HepG2 (cell line): ENCODE measurements at regions not wholly inside any gene's neighbourhood (a gene's known extent, or its start where the extent isn't known, plus 50 kb on each side); places are given as distances from the start of the nearest gene placed in this dataset.

Source experiments
- NFIB ChIP-seq: sonication (generic); formaldehyde crosslinking; IDR thresholded peaks from 2 replicates; pipeline ENCODE4 v1.9.0; 2021; ENCODE audit warnings: missing genetic modification reagents, mild to moderate bottlenecking, borderline replicate concordance
- SP5 ChIP-seq: IDR thresholded peaks from 2 replicates; pipeline ENCODE4 v1.6.1; 2016; ENCODE audit warnings: low read depth, borderline replicate concordance
- XBP1 ChIP-seq: sonication (generic); formaldehyde crosslinking; IDR thresholded peaks from 2 replicates; pipeline ENCODE4 v1.5.0; 2020; ENCODE audit warnings: missing genetic modification reagents
- ZFYVE20 ChIP-seq: sonication (generic); formaldehyde crosslinking; IDR thresholded peaks from 2 replicates; pipeline ENCODE4 v1.8.0; 2023; ENCODE audit warnings: low read depth, mild to moderate bottlenecking, moderate library complexity, missing genetic modification reagents, borderline replicate concordance
- TF ChIP-seq, protein P1 (sequence below): sonication (generic); formaldehyde crosslinking; IDR thresholded peaks from 2 replicates; pipeline ENCODE4 v1.4.0; 2020; ENCODE audit warnings: missing genetic modification reagents
- TF ChIP-seq, protein P2 (sequence below): sonication (generic); formaldehyde crosslinking; IDR thresholded peaks from 2 replicates; pipeline ENCODE4 v1.4.0; 2020; ENCODE audit warnings: missing genetic modification reagents, mild to moderate bottlenecking, borderline replicate concordance
- TF ChIP-seq, protein P3 (sequence below): sonication (generic); formaldehyde crosslinking; IDR thresholded peaks from 2 replicates; pipeline ENCODE4 v1.5.0; 2020; ENCODE audit warnings: missing genetic modification reagents, mild to moderate bottlenecking, borderline replicate concordance

DNA sequence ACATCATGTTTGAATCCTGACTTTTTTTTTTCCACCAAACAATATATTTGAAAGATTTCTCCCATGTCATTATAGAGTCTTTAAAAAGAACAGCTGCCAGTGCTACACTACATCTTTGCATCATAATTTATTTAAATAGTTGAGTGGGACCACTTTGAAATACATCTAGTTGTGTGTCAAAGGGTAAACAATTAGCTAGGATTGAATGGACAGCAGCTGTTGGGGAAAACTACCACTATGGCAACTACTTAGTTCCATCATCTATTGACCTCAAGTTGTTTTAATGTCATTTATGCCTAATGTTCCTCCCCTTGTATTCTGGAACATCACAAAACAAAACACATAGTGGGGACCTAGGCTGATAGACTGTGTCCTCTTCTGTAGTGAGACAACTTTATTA is 985.1 kb downstream of the SORCS1 start (continued):
- TF ChIP-seq, protein P1, sequence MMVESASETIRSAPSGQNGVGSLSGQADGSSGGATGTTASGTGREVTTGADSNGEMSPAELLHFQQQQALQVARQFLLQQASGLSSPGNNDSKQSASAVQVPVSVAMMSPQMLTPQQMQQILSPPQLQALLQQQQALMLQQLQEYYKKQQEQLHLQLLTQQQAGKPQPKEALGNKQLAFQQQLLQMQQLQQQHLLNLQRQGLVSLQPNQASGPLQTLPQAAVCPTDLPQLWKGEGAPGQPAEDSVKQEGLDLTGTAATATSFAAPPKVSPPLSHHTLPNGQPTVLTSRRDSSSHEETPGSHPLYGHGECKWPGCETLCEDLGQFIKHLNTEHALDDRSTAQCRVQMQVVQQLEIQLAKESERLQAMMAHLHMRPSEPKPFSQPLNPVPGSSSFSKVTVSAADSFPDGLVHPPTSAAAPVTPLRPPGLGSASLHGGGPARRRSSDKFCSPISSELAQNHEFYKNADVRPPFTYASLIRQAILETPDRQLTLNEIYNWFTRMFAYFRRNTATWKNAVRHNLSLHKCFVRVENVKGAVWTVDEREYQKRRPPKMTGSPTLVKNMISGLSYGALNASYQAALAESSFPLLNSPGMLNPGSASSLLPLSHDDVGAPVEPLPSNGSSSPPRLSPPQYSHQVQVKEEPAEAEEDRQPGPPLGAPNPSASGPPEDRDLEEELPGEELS (CRISPR knock-in tag) = no peak
- TF ChIP-seq SP5 (CRISPR knock-in tag) (no peak), NFIB (CRISPR knock-in tag) (no peak), ZFYVE20 (CRISPR knock-in tag) (no peak), XBP1 (CRISPR knock-in tag) (no peak)
- TF ChIP-seq, protein P2, sequence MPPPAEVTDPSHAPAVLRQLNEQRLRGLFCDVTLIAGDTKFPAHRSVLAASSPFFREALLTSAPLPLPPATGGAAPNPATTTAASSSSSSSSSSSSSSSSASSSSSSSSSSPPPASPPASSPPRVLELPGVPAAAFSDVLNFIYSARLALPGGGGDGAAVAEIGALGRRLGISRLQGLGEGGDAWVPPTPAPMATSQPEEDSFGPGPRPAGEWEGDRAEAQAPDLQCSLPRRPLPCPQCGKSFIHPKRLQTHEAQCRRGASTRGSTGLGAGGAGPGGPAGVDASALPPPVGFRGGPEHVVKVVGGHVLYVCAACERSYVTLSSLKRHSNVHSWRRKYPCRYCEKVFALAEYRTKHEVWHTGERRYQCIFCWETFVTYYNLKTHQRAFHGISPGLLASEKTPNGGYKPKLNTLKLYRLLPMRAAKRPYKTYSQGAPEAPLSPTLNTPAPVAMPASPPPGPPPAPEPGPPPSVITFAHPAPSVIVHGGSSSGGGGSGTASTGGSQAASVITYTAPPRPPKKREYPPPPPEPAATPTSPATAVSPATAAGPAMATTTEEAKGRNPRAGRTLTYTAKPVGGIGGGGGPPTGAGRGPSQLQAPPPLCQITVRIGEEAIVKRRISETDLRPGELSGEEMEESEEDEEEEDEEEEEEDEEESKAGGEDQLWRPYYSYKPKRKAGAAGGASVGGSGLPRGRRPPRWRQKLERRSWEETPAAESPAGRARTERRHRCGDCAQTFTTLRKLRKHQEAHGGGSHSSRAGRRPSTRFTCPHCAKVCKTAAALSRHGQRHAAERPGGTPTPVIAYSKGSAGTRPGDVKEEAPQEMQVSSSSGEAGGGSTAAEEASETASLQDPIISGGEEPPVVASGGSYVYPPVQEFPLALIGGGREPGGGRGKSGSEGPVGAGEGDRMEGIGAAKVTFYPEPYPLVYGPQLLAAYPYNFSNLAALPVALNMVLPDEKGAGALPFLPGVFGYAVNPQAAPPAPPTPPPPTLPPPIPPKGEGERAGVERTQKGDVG (CRISPR knock-in tag) = no peak
- TF ChIP-seq, protein P3, sequence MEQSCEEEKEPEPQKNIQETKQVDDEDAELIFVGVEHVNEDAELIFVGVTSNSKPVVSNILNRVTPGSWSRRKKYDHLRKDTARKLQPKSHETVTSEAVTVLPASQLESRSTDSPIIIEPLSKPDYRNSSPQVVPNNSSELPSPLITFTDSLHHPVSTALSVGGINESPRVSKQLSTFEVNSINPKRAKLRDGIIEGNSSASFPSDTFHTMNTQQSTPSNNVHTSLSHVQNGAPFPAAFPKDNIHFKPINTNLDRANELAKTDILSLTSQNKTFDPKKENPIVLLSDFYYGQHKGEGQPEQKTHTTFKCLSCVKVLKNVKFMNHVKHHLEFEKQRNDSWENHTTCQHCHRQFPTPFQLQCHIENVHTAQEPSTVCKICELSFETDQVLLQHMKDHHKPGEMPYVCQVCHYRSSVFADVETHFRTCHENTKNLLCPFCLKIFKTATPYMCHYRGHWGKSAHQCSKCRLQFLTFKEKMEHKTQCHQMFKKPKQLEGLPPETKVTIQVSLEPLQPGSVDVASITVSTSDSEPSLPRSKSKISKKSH = no peak
